H1 (cell line): ENCODE measurements at regions not wholly inside any gene's neighbourhood (a gene's known extent, or its start where the extent isn't known, plus 50 kb on each side); places are given as distances from the start of the nearest gene placed in this dataset.

Experiments used
- CTCF ChIA-PET: fragments of 300-600 bp; sonication (Branson Sonifier 250); formaldehyde crosslinking; loops from one replicate; lab custom pipeline; 2021; ENCODE audit not compliant: partially characterized antibody; lab: Charles Lee
- POLR2A ChIA-PET: fragments of 300-600 bp; sonication (Branson Sonifier 250); formaldehyde crosslinking; loops from one replicate; lab custom pipeline; 2021; ENCODE audit warnings: inconsistent platforms; ENCODE audit not compliant: partially characterized antibody; lab: Charles Lee
- DNase-seq, 2 experiments: peaks; one replicate each; pipeline versions ENCODE4 v3.0.0 to v3.0.0-alpha.2; 2010 to 2022; ENCODE audit warnings: low spot score in 2 of 2, low read depth in 1 of 2, mixed read lengths in 1 of 2
- FAIRE-seq: peaks from 2 replicates; lab custom pipeline; 2011; peaks lifted over from hg19 to GRCh38; lab: Jason Lieb, UNC
- H2AFZ ChIP-seq: 2 replicates; pipeline ENCODE4 v1.8.1; 2012; ENCODE audit warnings: low read length, inconsistent platforms
- H2AK5ac ChIP-seq: 2 replicates; pipeline ENCODE4 v1.6.1; 2013; ENCODE audit warnings: low read depth, low read length
- H2BK120ac ChIP-seq: replicated peaks from 2 replicates; pipeline ENCODE3; 2013; ENCODE audit warnings: low read depth, low read length, inconsistent platforms
- H2BK12ac ChIP-seq: 2 replicates; pipeline ENCODE4 v1.6.1; 2013; ENCODE audit warnings: low read depth, low read length
- H2BK15ac ChIP-seq: 2 replicates; pipeline ENCODE4 v1.6.1; 2013; ENCODE audit warnings: low read length
- H2BK20ac ChIP-seq: 2 replicates; pipeline ENCODE4 v1.6.1; 2013; ENCODE audit warnings: low read length
- H2BK5ac ChIP-seq: 2 replicates; pipeline ENCODE4 v1.6.1; 2013; ENCODE audit warnings: low read depth, low read length
- H3K14ac ChIP-seq: 2 replicates; pipeline ENCODE4 v1.6.1; 2013; ENCODE audit warnings: inconsistent platforms; ENCODE audit not compliant: insufficient read length
- H3K18ac ChIP-seq: 2 replicates; pipeline ENCODE4 v1.6.1; 2013; ENCODE audit warnings: low read length; ENCODE audit errors: extremely low read depth
- H3K23ac ChIP-seq: 2 replicates; pipeline ENCODE4 v1.6.1; 2013; ENCODE audit warnings: inconsistent platforms; ENCODE audit not compliant: insufficient read length
- H3K23me2 ChIP-seq: 2 replicates; pipeline ENCODE4 v1.6.1; 2013; ENCODE audit warnings: low read depth, low read length
- H3K27ac ChIP-seq: 2 replicates; pipeline ENCODE4 v1.6.1; 2011; ENCODE audit warnings: low read depth, low read length, inconsistent platforms
- H3K27me3 ChIP-seq, 4 experiments: replicated peaks in 1 of 4; 1 replicate in 1 of 4; 2 replicates in 3 of 4; pipeline versions ENCODE4 v1.6.1 to v1.8.1; 2011 to 2013; ENCODE audit warnings: low read length in 3 of 4, mild to moderate bottlenecking in 3 of 4, inconsistent platforms in 2 of 4, mixed read lengths in 2 of 4, moderate library complexity in 1 of 4; ENCODE audit not compliant: control insufficient read depth in 3 of 4, insufficient read depth in 3 of 4; ENCODE audit errors: extremely low read depth in 1 of 4
- H3K36me3 ChIP-seq, 4 experiments: 2 replicates each; pipeline versions ENCODE4 v1.6.1 to v1.8.1; 2011 to 2013; ENCODE audit warnings: mild to moderate bottlenecking in 4 of 4, low read length in 3 of 4, moderate library complexity in 2 of 4, control low read depth in 1 of 4, inconsistent platforms in 1 of 4; ENCODE audit not compliant: insufficient read depth in 4 of 4, control insufficient read depth in 2 of 4
- H3K4ac ChIP-seq: replicated peaks from 2 replicates; pipeline ENCODE3; 2013; ENCODE audit warnings: low read length, low read depth, mixed read lengths, inconsistent platforms; ENCODE audit not compliant: insufficient read length
- H3K4me1 ChIP-seq, 4 experiments: replicated peaks in 1 of 4; 1 replicate in 1 of 4; 2 replicates in 3 of 4; pipeline versions ENCODE4 v1.6.1 to v1.8.1; 2011 to 2013; ENCODE audit warnings: low read length in 3 of 4, inconsistent platforms in 2 of 4, mixed read lengths in 1 of 4; ENCODE audit not compliant: insufficient read depth in 4 of 4, control insufficient read depth in 3 of 4
- H3K4me2 ChIP-seq, 2 experiments: 2 replicates each; pipeline versions ENCODE4 v1.6.1 to v1.8.1; 2011 to 2013; ENCODE audit warnings: low read depth in 2 of 2, low read length in 2 of 2, control low read depth in 1 of 2, inconsistent platforms in 1 of 2, mild to moderate bottlenecking in 1 of 2; ENCODE audit not compliant: insufficient read depth in 1 of 2
- H3K4me3 ChIP-seq, 4 experiments: fragments of 200-600, 300-600 bp in 1 of 4; sonication (generic), shearing (Covaris generic), sonication (Bioruptor Twin) in 1 of 4; 2 replicates each; pipeline versions ENCODE4 v1.5.1 to v1.8.1; 2011 to 2016; ENCODE audit warnings: low read length in 4 of 4, low read depth in 3 of 4, control low read depth in 2 of 4, inconsistent platforms in 2 of 4, mild to moderate bottlenecking in 2 of 4, mixed read lengths in 1 of 4, moderate library complexity in 1 of 4; ENCODE audit not compliant: insufficient read depth in 2 of 4; ENCODE audit errors: extremely low read depth in 1 of 4
- H3K56ac ChIP-seq: replicated peaks from 2 replicates; pipeline ENCODE3; 2013; ENCODE audit warnings: low read depth, mild to moderate bottlenecking, mixed read lengths, low read length, inconsistent platforms; ENCODE audit not compliant: insufficient read length
- H3K79me1 ChIP-seq: 2 replicates; pipeline ENCODE4 v1.6.1; 2013; ENCODE audit warnings: low read depth, low read length, control low read depth
- H3K79me2 ChIP-seq, 2 experiments: 2 replicates each; pipeline versions ENCODE4 v1.6.1 to v1.8.1; 2012 to 2013; ENCODE audit warnings: low read length in 2 of 2, mild to moderate bottlenecking in 2 of 2, inconsistent platforms in 1 of 2; ENCODE audit not compliant: insufficient read depth in 2 of 2, control insufficient read depth in 1 of 2
- H3K9ac ChIP-seq, 4 experiments: replicated peaks in 1 of 4; 1 replicate in 1 of 4; 2 replicates in 3 of 4; pipeline versions ENCODE4 v1.6.1 to v1.8.1; 2011 to 2013; ENCODE audit warnings: low read depth in 3 of 4, low read length in 3 of 4, control low read depth in 2 of 4, mild to moderate bottlenecking in 2 of 4, moderate library complexity in 2 of 4, inconsistent platforms in 1 of 4; ENCODE audit errors: extremely low read depth in 1 of 4
- H3K9me3 ChIP-seq, 2 experiments: 2 replicates each; pipeline versions ENCODE4 v1.6.1 to v1.8.1; 2012 to 2013; ENCODE audit warnings: mild to moderate bottlenecking in 2 of 2, moderate library complexity in 2 of 2, control low read depth in 1 of 2, inconsistent platforms in 1 of 2, low read depth in 1 of 2, low read length in 1 of 2, mixed read lengths in 1 of 2; ENCODE audit not compliant: insufficient read depth in 2 of 2
- H4K20me1 ChIP-seq, 2 experiments: replicated peaks in 1 of 2; 2 replicates each; pipeline versions ENCODE3 to v1.8.1; 2011 to 2013; ENCODE audit warnings: inconsistent platforms in 2 of 2, low read length in 2 of 2, mild to moderate bottlenecking in 1 of 2; ENCODE audit not compliant: insufficient read depth in 2 of 2, control insufficient read depth in 1 of 2
- H4K5ac ChIP-seq: 2 replicates; pipeline ENCODE4 v1.6.1; 2013; ENCODE audit warnings: low read length, low read depth, mixed read lengths, inconsistent platforms; ENCODE audit not compliant: insufficient read length
- H4K8ac ChIP-seq: 2 replicates; pipeline ENCODE4 v1.8.0; 2013; ENCODE audit warnings: mild to moderate bottlenecking, moderate library complexity, low read length, inconsistent platforms; ENCODE audit not compliant: insufficient read depth; ENCODE audit errors: extremely low read depth
- H4K91ac ChIP-seq: replicated peaks from 2 replicates; pipeline ENCODE3; 2013; ENCODE audit warnings: low read length, mixed read lengths, inconsistent platforms; ENCODE audit not compliant: insufficient read length
- SIN3A ChIP-seq, 2 experiments: IDR thresholded peaks in 1 of 2; conservative IDR thresholded peaks in 1 of 2; 2 replicates each; pipeline ENCODE4 v1.6.1; 2011 to 2012; ENCODE audit warnings: low read length in 2 of 2, improper control_type of control experiment in 1 of 2, low read depth in 1 of 2, mild to moderate bottlenecking in 1 of 2
- USF2 ChIP-seq: IDR thresholded peaks from 2 replicates; pipeline ENCODE4 v1.6.1; 2011; ENCODE audit warnings: low read length, improper control_type of control experiment
- WGBS, 2 experiments: shearing (Covaris generic) in 1 of 2; methylation state at CpG; one replicate each; pipeline versions ENCODE4 v1.1.6 to v1.1.7; 2013 to 2015; ENCODE audit warnings: low lambda C conversion rate in 2 of 2, mixed read lengths in 2 of 2, inconsistent platforms in 1 of 2, low coverage in 1 of 2, missing lambda C conversion rate in 1 of 2; ENCODE audit not compliant: insufficient replicate concordance in 2 of 2, insufficient coverage in 1 of 2, insufficient read length in 1 of 2; ENCODE audit errors: extremely low coverage in 1 of 2, missing lambda C conversion rate in 1 of 2; 5-methylcytosine and 5-hydroxymethylcytosine counted together

- H3K79me1 ChIP-seq, result no peaks in the 10 kb centered on the region
- H4K91ac ChIP-seq, result no peak overlapping the region
- DNase-seq (no peak), FAIRE-seq (no peak)
- H2AFZ ChIP-seq, result no peak overlapping the region
- H3K18ac ChIP-seq, result no peak overlapping the region
- no peak overlapping the region; the same call in 1 of the 2 replicates for H2AK5ac ChIP-seq
- no peak overlapping the region for H3K4me2 ChIP-seq
- CTCF ChIA-PET, result interaction anchor here (0.8 to 8.5 kb wide), 12 partner anchors 8 to 251 kb away, joined by 3 to 111 read pairs (median 4); no protein-coding TSS in a partner anchor
- H2BK20ac ChIP-seq, result no peak overlapping the region
- TF ChIP-seq USF2 (peak; percentile 39; the same call in 1 of the 2 replicates), SIN3A (conservative IDR thresholded peaks at IDR 0.05 in 1 of 2, IDR thresholded peaks at IDR 0.05 in 1 of 2; ENCODE audit: low read depth in 1 of 2, low read length in 2 of 2) (no peak)
- H3K23me2 ChIP-seq, result no peaks in the 10 kb centered on the region
- 82% methylated on average over 5 of the region's 5 CpGs; no CpG with 5 or more reads in 1 of the 2 experiments for WGBS, 2 experiments
- no peak overlapping the region for H3K27ac ChIP-seq
- no peak overlapping the region for H3K56ac ChIP-seq
- no peak overlapping the region for H3K14ac ChIP-seq
- H2BK12ac ChIP-seq, result no peak overlapping the region; the same call in 1 of the 2 replicates
- H2BK15ac ChIP-seq, result peak overlapping the region; percentile 8; the same call in 1 of the 2 replicates
- no peak overlapping the region for H2BK5ac ChIP-seq
- no peaks in the 10 kb centered on the region for H3K9me3 ChIP-seq
- H2BK120ac ChIP-seq, result no peak overlapping the region
- no peak overlapping the region for H3K4me3 ChIP-seq
- H3K27me3 ChIP-seq, result peaks cover 0 to 6% (median 0%) of the 10 kb centered on the region in 4 experiments; a peak in 3 of 7 replicates
- H3K4ac ChIP-seq, result no peak overlapping the region
- POLR2A ChIA-PET, result no interaction called here
- H3K36me3 ChIP-seq, result no peaks in the 10 kb centered on the region
- H4K5ac ChIP-seq, result no peak overlapping the region
- no peaks in the 10 kb centered on the region for H3K79me2 ChIP-seq
- no peak overlapping the region for H3K9ac ChIP-seq
- peaks cover 0 to 4% (median 2%) of the 10 kb centered on the region in 4 experiments; a peak in 3 of 7 replicates for H3K4me1 ChIP-seq
- no peaks in the 10 kb centered on the region for H4K20me1 ChIP-seq
- no peak overlapping the region for H4K8ac ChIP-seq
- no peak overlapping the region for H3K23ac ChIP-seq
These were observed 51.1 kb upstream of the POMGNT2 start for GRCh38 chr3:43156812-43157455.
